ENCODE measurements at regions not wholly inside any gene's neighbourhood (a gene's known extent, or its start where the extent isn't known, plus 50 kb on each side); places are given as distances from the start of the nearest gene placed in this dataset.

DNA sequence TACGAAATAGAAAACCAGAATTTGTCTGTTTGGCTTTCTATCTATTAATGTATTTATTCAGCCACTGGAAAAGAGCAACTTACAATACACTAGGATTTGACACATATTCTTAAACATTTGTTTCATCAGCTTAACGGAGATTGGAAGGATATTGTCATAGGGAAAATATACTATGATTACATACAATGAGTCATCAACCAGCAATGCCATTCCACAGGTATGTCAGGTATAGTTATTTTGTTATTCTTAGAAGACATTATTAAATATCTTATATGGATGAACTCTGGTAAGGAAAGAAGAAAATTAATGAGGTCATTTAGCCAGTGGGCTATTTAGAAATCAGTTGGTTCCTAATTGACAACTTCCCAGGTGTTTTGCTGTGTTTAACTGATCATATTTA is 926.6 kb downstream of the STIM2 start:
- intact Hi-C loops (cut with micrococcal nuclease; ENCODE audit: unreplicated experiment): no loop called here
- Histone ChIP-seq H3K4me1 (ENCODE audit: control insufficient read depth, insufficient read depth, low read length) (no peaks in the 10 kb centered on the region), H3K4me3 (ENCODE audit: low read depth in 2 of 2, low read length in 2 of 2) (no peak overlapping the region), H3K9me3 (ENCODE audit: control insufficient read depth, insufficient read depth, low read depth, low read length) (no peaks in the 10 kb centered on the region), H3K27me3 (ENCODE audit: control insufficient read depth, insufficient read depth, low read length) (no peaks in the 10 kb centered on the region), H3K27ac (ENCODE audit: low read length) (no peak overlapping the region), H3K36me3 (ENCODE audit: control insufficient read depth, insufficient read depth, low read length) (no peaks in the 10 kb centered on the region)
- BruUV-seq (replicated peaks): no TSS peak
- DNase-seq (ENCODE audit: low read depth, low spot score): no peak
- ChIA-PET CTCF (no interaction called here), POLR2A (no interaction called here)
- TF ChIP-seq, protein P1, sequence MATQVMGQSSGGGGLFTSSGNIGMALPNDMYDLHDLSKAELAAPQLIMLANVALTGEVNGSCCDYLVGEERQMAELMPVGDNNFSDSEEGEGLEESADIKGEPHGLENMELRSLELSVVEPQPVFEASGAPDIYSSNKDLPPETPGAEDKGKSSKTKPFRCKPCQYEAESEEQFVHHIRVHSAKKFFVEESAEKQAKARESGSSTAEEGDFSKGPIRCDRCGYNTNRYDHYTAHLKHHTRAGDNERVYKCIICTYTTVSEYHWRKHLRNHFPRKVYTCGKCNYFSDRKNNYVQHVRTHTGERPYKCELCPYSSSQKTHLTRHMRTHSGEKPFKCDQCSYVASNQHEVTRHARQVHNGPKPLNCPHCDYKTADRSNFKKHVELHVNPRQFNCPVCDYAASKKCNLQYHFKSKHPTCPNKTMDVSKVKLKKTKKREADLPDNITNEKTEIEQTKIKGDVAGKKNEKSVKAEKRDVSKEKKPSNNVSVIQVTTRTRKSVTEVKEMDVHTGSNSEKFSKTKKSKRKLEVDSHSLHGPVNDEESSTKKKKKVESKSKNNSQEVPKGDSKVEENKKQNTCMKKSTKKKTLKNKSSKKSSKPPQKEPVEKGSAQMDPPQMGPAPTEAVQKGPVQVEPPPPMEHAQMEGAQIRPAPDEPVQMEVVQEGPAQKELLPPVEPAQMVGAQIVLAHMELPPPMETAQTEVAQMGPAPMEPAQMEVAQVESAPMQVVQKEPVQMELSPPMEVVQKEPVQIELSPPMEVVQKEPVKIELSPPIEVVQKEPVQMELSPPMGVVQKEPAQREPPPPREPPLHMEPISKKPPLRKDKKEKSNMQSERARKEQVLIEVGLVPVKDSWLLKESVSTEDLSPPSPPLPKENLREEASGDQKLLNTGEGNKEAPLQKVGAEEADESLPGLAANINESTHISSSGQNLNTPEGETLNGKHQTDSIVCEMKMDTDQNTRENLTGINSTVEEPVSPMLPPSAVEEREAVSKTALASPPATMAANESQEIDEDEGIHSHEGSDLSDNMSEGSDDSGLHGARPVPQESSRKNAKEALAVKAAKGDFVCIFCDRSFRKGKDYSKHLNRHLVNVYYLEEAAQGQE (IDR thresholded peaks at IDR 0.05; ENCODE audit: insufficient read depth in 1 of 2, low read depth in 2 of 2, low read length in 1 of 2): no peak
- TF ChIP-seq POLR2AphosphoS5 (IDR thresholded peaks at IDR 0.05; ENCODE audit: low read depth, low read length) (no peak), TCF7L2 (IDR thresholded peaks at IDR 0.05; ENCODE audit: low read depth, low read length) (no peak)
- TF ChIP-seq, protein P2, sequence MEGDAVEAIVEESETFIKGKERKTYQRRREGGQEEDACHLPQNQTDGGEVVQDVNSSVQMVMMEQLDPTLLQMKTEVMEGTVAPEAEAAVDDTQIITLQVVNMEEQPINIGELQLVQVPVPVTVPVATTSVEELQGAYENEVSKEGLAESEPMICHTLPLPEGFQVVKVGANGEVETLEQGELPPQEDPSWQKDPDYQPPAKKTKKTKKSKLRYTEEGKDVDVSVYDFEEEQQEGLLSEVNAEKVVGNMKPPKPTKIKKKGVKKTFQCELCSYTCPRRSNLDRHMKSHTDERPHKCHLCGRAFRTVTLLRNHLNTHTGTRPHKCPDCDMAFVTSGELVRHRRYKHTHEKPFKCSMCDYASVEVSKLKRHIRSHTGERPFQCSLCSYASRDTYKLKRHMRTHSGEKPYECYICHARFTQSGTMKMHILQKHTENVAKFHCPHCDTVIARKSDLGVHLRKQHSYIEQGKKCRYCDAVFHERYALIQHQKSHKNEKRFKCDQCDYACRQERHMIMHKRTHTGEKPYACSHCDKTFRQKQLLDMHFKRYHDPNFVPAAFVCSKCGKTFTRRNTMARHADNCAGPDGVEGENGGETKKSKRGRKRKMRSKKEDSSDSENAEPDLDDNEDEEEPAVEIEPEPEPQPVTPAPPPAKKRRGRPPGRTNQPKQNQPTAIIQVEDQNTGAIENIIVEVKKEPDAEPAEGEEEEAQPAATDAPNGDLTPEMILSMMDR (IDR thresholded peaks at IDR 0.05): no peak
- in situ Hi-C loops (cut with HindIII; ENCODE audit: low pct_unique_long_range_greater_than_20kb, low sequenced_read_pairs): no loop called here
- ATAC-seq: no peak

DNA sequence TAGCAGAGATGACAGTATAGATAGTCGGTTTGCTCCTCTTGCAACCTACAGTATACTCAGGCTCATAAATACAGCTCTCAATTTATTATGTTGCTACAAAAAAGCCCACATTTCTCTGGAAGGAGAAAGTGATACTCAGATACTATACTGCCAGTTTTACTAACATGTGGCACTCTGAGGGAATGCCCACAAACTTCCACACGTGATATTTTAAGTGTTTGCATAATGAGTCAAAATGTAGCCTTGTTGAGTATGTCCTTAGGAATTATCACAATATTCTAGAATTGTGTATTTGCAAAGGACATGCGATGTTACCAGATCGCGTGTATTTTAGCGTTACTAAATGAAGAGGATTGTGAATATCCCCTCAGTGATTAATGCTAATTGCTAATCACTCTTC is 929.1 kb downstream of the STIM2 start:
- ATAC-seq: no peak
- no peaks in the 10 kb centered on the region for H3K36me3 ChIP-seq (ENCODE audit: control insufficient read depth, insufficient read depth, low read length)
- no peaks in the 10 kb centered on the region for H3K4me1 ChIP-seq (ENCODE audit: control insufficient read depth, insufficient read depth, low read length)
- no peaks in the 10 kb centered on the region for H3K9me3 ChIP-seq (ENCODE audit: control insufficient read depth, insufficient read depth, low read depth, low read length)
- in situ Hi-C loops (cut with HindIII; ENCODE audit: low pct_unique_long_range_greater_than_20kb, low sequenced_read_pairs) (no loop called here), intact Hi-C loops (cut with micrococcal nuclease; ENCODE audit: unreplicated experiment) (no loop called here)
- no peak overlapping the region for H3K4me3 ChIP-seq (ENCODE audit: low read depth in 2 of 2, low read length in 2 of 2)
- BruUV-seq (replicated peaks): no TSS peak
- no peak overlapping the region for H3K27ac ChIP-seq (ENCODE audit: low read length)
- ChIA-PET CTCF (no interaction called here), POLR2A (no interaction called here)
- H3K27me3 ChIP-seq (ENCODE audit: control insufficient read depth, insufficient read depth, low read length): no peaks in the 10 kb centered on the region
- DNase-seq (ENCODE audit: low read depth, low spot score): no peak
- TF ChIP-seq SIN3A (IDR thresholded peaks at IDR 0.05; ENCODE audit: borderline replicate concordance, insufficient read depth, low read depth, low read length): no peak
- TF ChIP-seq, protein P2 (IDR thresholded peaks at IDR 0.05): no peak
- no peak for TF ChIP-seq POLR2AphosphoS5 (IDR thresholded peaks at IDR 0.05; ENCODE audit: low read depth, low read length)
- TF ChIP-seq, protein P1 (IDR thresholded peaks at IDR 0.05; ENCODE audit: insufficient read depth in 1 of 2, low read depth in 2 of 2, low read length in 1 of 2): no peak
- TF ChIP-seq TCF7L2 (IDR thresholded peaks at IDR 0.05; ENCODE audit: low read depth, low read length): no peak

Measured in Panc1 (cell line).